IMR-90 (cell line): ENCODE measurements at regions not wholly inside any gene's neighbourhood (a gene's known extent, or its start where the extent isn't known, plus 50 kb on each side); places are given as distances from the start of the nearest gene placed in this dataset.

ENCODE experiments used
- ATAC-seq: fragments of 200-7000 bp; cut with Tn5 transposase; 2 replicates; pipeline ENCODE4 v1.9.1; 2020; ENCODE audit warnings: low read depth, mild to moderate bottlenecking, moderate library complexity
- BruUV-seq: library from RNA; stranded (reverse); fragments of 400-500 nt; replicated peaks from 2 replicates; lab custom pipeline; 2021; lab: Mats Ljungman, UMichigan
- CTCF ChIA-PET: fragments of 300-600 bp; formaldehyde crosslinking; extraction: SDS; loops from one replicate; lab custom pipeline; 2021; ENCODE audit warnings: antibody characterized with exemption; lab: Yijun Ruan, JAX
- POLR2A ChIA-PET: fragments of 300-600 bp; sonication (Branson Sonifier 250); formaldehyde crosslinking; loops from one replicate; lab custom pipeline; 2022; ENCODE audit warnings: antibody characterized with exemption; ENCODE audit not compliant: unreplicated experiment; lab: Charles Lee
- DNase-seq: peaks from one replicate; pipeline ENCODE4 v3.0.0; 2013
- H2AFZ ChIP-seq: replicated peaks from 2 replicates; pipeline ENCODE3; 2013; ENCODE audit warnings: low read length, mild to moderate bottlenecking; ENCODE audit not compliant: poor library complexity
- H2AK5ac ChIP-seq: 2 replicates; pipeline ENCODE4 v1.6.1; 2013; ENCODE audit warnings: low read depth, low read length, inconsistent platforms
- H2AK9ac ChIP-seq: replicated peaks from 2 replicates; pipeline ENCODE3; 2013; ENCODE audit warnings: mild to moderate bottlenecking, low read depth, low read length, moderate library complexity; ENCODE audit not compliant: poor library complexity
- H2BK120ac ChIP-seq: 2 replicates; pipeline ENCODE4 v1.6.1; 2013; ENCODE audit warnings: low read depth, low read length, inconsistent platforms
- H2BK15ac ChIP-seq: 3 replicates; pipeline ENCODE4 v1.6.1; 2013; ENCODE audit warnings: low read depth, low read length, inconsistent platforms
- H2BK20ac ChIP-seq: 2 replicates; pipeline ENCODE4 v1.6.1; 2013; ENCODE audit warnings: low read depth, mild to moderate bottlenecking, inconsistent platforms, low read length, moderate library complexity
- H2BK5ac ChIP-seq: 2 replicates; pipeline ENCODE4 v1.6.1; 2013; ENCODE audit warnings: mild to moderate bottlenecking, low read depth, low read length, inconsistent platforms; ENCODE audit not compliant: poor library complexity, severe bottlenecking
- H3K14ac ChIP-seq: replicated peaks from 2 replicates; pipeline ENCODE4 v1.6.1; 2013; ENCODE audit warnings: low read depth, low read length, inconsistent platforms
- H3K18ac ChIP-seq: 2 replicates; pipeline ENCODE4 v1.6.1; 2013; ENCODE audit warnings: low read depth, low read length, control low read depth
- H3K23ac ChIP-seq: 2 replicates; pipeline ENCODE4 v1.6.1; 2013; ENCODE audit warnings: low read depth, low read length, inconsistent platforms
- H3K27ac ChIP-seq: 2 replicates; pipeline ENCODE4 v1.5.1; 2013; ENCODE audit warnings: mild to moderate bottlenecking, control low read depth, low read length; ENCODE audit not compliant: insufficient read depth
- H3K27me3 ChIP-seq: 2 replicates; pipeline ENCODE4 v1.6.1; 2013; ENCODE audit warnings: low read length; ENCODE audit not compliant: control insufficient read depth, insufficient read depth
- H3K36me3 ChIP-seq: 2 replicates; pipeline ENCODE4 v1.6.1; 2013; ENCODE audit warnings: low read length, mixed read lengths; ENCODE audit not compliant: control insufficient read depth, insufficient read depth
- H3K4ac ChIP-seq: 2 replicates; pipeline ENCODE4 v1.6.1; 2013; ENCODE audit warnings: low read depth, low read length, inconsistent platforms
- H3K4me1 ChIP-seq: 2 replicates; pipeline ENCODE4 v1.6.1; 2013; ENCODE audit warnings: low read length, mixed read lengths; ENCODE audit not compliant: control insufficient read depth, insufficient read depth
- H3K4me2 ChIP-seq: 2 replicates; pipeline ENCODE4 v1.6.1; 2013; ENCODE audit warnings: low read depth, mild to moderate bottlenecking, control low read depth, low read length, moderate library complexity
- H3K4me3 ChIP-seq: 2 replicates; pipeline ENCODE4 v1.5.1; 2013; ENCODE audit warnings: low read depth, mild to moderate bottlenecking, control low read depth, low read length, moderate library complexity; ENCODE audit not compliant: insufficient read depth
- H3K56ac ChIP-seq: 2 replicates; pipeline ENCODE4 v1.6.1; 2013; ENCODE audit warnings: low read length, inconsistent platforms; ENCODE audit not compliant: insufficient read depth; ENCODE audit errors: extremely low read depth
- H3K79me1 ChIP-seq, 2 experiments: 2 replicates each; pipeline ENCODE4 v1.6.1; 2013; ENCODE audit warnings: low read length in 2 of 2, inconsistent platforms in 1 of 2, low read depth in 1 of 2
- H3K9ac ChIP-seq: 2 replicates; pipeline ENCODE4 v1.6.1; 2013; ENCODE audit warnings: low read depth, low read length, control low read depth
- H3K9me1 ChIP-seq: 2 replicates; pipeline ENCODE4 v1.6.1; 2013; ENCODE audit warnings: low read length, inconsistent platforms; ENCODE audit not compliant: insufficient read depth
- H3K9me3 ChIP-seq: 2 replicates; pipeline ENCODE4 v1.6.1; 2013; ENCODE audit warnings: low read length; ENCODE audit not compliant: control insufficient read depth, insufficient read depth
- H4K20me1 ChIP-seq: 2 replicates; pipeline ENCODE4 v1.6.1; 2013; ENCODE audit warnings: low read length, inconsistent platforms; ENCODE audit not compliant: insufficient read depth
- H4K5ac ChIP-seq: 2 replicates; pipeline ENCODE4 v1.6.1; 2013; ENCODE audit warnings: mild to moderate bottlenecking, low read depth, low read length, control low read depth
- H4K8ac ChIP-seq, 2 experiments: 2 replicates each; pipeline ENCODE4 v1.6.1; 2013; ENCODE audit warnings: low read depth in 2 of 2, low read length in 2 of 2, control low read depth in 1 of 2, inconsistent platforms in 1 of 2
- H4K91ac ChIP-seq: 2 replicates; pipeline ENCODE4 v1.6.1; 2013; ENCODE audit warnings: low read depth, low read length, inconsistent platforms; ENCODE audit not compliant: insufficient read depth
- MAFK ChIP-seq: IDR thresholded peaks from 2 replicates; pipeline ENCODE4 v1.6.1; 2012; ENCODE audit warnings: low read depth, low read length, improper control_type of control experiment
- RCOR1 ChIP-seq: IDR thresholded peaks from 2 replicates; pipeline ENCODE4 v1.6.1; 2012; ENCODE audit warnings: mild to moderate bottlenecking, low read length, improper control_type of control experiment; ENCODE audit not compliant: insufficient replicate concordance
- RFX5 ChIP-seq: IDR thresholded peaks from 2 replicates; pipeline ENCODE4 v1.8.0; 2012; ENCODE audit warnings: low read depth, mild to moderate bottlenecking, low read length, moderate library complexity
- WGBS, 2 experiments: methylation state at CpG; one replicate each; pipeline versions ENCODE4 v1.1.5 to v1.1.7; 2013; ENCODE audit warnings: missing lambda C conversion rate in 2 of 2; ENCODE audit not compliant: insufficient read length in 1 of 2; ENCODE audit errors: extremely low coverage in 2 of 2; 5-methylcytosine and 5-hydroxymethylcytosine counted together
- dilution Hi-C: fragments of 300-500 bp; cut with HindIII; formaldehyde crosslinking; loops from one replicate; pipeline ENCODE4 v1.14.3; 2018; ENCODE audit warnings: low sequenced_read_pairs; ENCODE audit not compliant: unreplicated experiment
- in situ Hi-C: fragments of 300-500 bp; cut with MboI; formaldehyde crosslinking; loops from 3 replicates; pipeline ENCODE4 v1.14.3; 2019; ENCODE audit warnings: low sequenced_read_pairs, inconsistent platforms, mixed read lengths
- intact Hi-C: fragments of 100-400 bp; cut with micrococcal nuclease; formaldehyde crosslinking; loops from 2 replicates; pipeline ENCODE4 v1.10.0; 2022
- TF ChIP-seq, protein P1 (sequence below): fragments of 150-350 bp; IDR thresholded peaks from 2 replicates; pipeline ENCODE4 v1.6.1; 2016; ENCODE audit warnings: low read depth, mild to moderate bottlenecking, low read length, moderate library complexity, borderline replicate concordance

DNA sequence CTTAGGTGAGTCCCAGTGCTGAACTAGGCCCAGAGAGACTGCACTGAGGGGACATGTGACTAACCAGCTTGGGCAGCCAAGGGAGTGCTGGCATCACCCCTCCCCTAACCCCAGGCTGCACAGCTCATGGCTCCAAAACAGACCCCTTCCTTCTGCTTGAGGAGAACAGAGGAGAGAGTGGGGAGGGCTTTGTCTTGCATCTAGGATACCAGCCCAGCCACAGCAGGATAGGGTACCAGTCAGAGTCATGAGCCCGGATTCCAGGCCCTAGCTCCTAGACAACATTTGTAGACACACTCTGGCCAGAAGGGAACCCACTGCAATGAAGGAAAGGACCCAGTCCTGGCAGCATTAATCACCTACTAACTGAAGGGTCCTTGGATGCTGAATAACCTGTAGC, 49.9 kb upstream of the PLSCR4 start:
- in situ Hi-C loops, result no loop called here
- Histone ChIP-seq H4K8ac (no peak overlapping the region), H3K9me3 (no peaks in the 10 kb centered on the region), H3K79me1 (no peaks in the 10 kb centered on the region), H3K27ac (no peak overlapping the region), H3K56ac (no peak overlapping the region), H2AK9ac (no peak overlapping the region), H3K18ac (no peak overlapping the region), H4K91ac (no peak overlapping the region), H2BK20ac (no peak overlapping the region), H3K4me3 (no peak overlapping the region), H2BK15ac (no peak overlapping the region), H4K20me1 (no peaks in the 10 kb centered on the region), H2BK120ac (no peak overlapping the region), H3K9me1 (no peaks in the 10 kb centered on the region), H3K23ac (no peak overlapping the region), H3K14ac (no peak overlapping the region), H4K5ac (no peak overlapping the region), H3K4me2 (no peak overlapping the region), H3K4ac (no peak overlapping the region), H3K36me3 (no peaks in the 10 kb centered on the region), H3K4me1 (no peaks in the 10 kb centered on the region), H2AK5ac (no peak overlapping the region), H3K9ac (no peak overlapping the region), H2BK5ac (no peak overlapping the region), H3K27me3 (no peaks in the 10 kb centered on the region), H2AFZ (no peak overlapping the region)
- ChIA-PET CTCF (interaction anchor here (0.7 kb wide), 1 partner anchor 14 kb away, joined by 3 read pairs; no protein-coding TSS in a partner anchor), POLR2A (no interaction called here)
- no peak for DNase-seq
- WGBS, 2 experiments, result no CpG with 5 or more reads among the region's 1 CpG
- ATAC-seq, result no peak
- dilution Hi-C loops, result no loop called here
- TF ChIP-seq MAFK (no peak), RCOR1 (no peak), RFX5 (no peak)
- TF ChIP-seq, protein P1, sequence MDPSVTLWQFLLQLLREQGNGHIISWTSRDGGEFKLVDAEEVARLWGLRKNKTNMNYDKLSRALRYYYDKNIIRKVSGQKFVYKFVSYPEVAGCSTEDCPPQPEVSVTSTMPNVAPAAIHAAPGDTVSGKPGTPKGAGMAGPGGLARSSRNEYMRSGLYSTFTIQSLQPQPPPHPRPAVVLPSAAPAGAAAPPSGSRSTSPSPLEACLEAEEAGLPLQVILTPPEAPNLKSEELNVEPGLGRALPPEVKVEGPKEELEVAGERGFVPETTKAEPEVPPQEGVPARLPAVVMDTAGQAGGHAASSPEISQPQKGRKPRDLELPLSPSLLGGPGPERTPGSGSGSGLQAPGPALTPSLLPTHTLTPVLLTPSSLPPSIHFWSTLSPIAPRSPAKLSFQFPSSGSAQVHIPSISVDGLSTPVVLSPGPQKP, result no peak
- intact Hi-C loops, result no loop called here
- BruUV-seq, result no TSS peak
